ENCODE measurements at regions not wholly inside any gene's neighbourhood (a gene's known extent, or its start where the extent isn't known, plus 50 kb on each side); places are given as distances from the start of the nearest gene placed in this dataset.
"Not testable (repeated sequence)": the region's sequence is repeated elsewhere in the genome, so short reads cannot be mapped to it uniquely, and the experiment has no call there.

DNA sequence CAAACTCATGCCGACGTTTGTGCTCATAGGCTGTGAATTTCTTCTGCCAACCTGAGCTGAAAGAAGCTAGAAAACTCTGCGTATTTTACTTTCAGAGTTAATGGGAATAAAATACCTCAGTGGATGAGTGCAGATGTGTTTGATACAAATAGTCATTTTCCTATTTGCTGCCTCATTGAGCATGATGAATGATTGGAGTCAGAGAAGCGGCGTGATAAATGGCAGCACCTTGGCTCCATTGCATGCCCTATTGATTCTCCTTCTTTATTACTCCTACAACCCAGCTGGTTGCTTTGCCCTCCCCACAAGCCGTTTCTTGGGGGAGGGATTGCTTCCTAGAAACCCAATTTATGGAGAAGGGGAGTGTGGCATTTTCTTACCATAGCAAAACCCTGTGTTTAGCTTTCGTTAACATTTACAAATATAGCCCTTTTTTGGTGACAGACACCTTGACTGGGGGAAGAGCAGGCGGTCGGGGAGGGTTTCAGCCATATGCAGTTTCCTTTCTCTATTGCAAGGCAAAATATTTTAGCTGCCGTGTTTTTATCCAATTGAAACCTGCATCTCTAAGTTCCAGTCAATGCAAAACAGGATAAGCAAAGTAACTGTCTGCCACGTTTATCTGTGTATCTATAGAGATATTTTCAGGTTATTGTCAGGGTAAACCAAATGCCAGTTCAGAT lies 93.1 kb upstream of the TBCA start:
- no peak for DNase-seq (ENCODE audit: low read depth)

DNA sequence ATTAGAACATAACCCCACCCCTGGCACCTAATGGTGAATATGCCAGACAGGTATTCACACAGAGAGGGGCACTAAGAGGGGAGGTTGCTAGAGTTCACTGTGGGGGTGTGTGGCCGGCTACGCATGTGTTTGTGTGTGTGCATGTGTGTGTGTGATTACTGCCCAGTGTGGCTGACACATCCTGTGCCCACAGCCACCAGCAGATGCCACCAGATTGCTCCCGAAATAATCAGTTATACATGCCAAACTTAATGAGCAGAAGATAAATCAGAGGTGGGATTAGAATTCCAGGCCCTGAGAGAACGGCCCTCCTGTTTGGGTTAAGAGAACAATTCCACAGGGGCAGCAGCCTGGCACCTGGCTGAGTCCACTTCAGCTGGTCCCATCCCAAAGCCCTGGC lies 91.8 kb upstream of the TBCA start:
- no peak for DNase-seq (ENCODE audit: low read depth)

DNA sequence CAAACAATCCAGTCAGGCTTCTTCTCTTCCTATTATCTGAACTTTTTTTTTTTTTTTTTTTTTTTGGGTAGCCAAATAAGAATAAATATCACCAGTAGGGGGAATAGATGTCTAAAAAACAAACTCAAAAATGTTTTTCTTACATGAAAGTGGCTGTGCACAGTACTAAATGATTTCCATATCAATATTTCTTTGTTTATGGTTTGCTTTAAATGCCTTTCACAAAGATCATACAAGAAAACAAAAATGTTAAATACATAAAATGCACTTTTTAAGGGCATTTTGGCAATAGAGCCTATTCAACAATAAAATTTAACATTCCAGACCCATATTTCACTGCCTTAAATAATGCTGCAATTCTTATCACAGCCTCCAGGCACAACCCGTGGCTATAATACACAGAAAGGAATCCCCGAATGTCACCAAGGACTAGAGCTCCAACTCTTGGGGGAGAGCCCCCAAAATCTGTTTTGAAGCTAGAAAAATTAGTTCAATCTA lies 91.1 kb upstream of the TBCA start:
- no peak for DNase-seq (ENCODE audit: low read depth)

GRCh38 chr5:77866198-77866597 lies 90.1 kb upstream of the TBCA start:
- DNase-seq (ENCODE audit: low read depth), result no peak

DNA sequence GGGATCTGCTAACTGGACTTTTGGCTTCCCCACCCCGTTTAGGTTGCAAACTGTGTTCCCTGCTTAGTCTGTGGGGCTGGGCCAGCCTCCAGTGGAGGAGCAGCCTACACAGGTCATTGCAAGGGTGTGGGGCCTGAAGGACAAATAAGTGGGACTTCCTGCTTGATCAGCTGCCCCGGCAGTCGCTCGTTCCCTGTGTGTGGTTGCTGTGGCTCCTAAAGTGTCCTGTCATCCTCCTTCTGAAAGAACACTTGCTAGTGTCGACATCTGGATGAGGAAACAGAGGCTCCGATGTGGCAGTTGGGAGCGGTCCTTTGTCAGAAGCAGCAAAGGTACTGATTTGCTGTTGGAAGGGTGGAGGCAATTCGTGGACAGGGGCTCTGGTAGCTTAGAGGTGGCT lies 88.9 kb upstream of the TBCA start:
- no peak for DNase-seq (ENCODE audit: low read depth)

DNA sequence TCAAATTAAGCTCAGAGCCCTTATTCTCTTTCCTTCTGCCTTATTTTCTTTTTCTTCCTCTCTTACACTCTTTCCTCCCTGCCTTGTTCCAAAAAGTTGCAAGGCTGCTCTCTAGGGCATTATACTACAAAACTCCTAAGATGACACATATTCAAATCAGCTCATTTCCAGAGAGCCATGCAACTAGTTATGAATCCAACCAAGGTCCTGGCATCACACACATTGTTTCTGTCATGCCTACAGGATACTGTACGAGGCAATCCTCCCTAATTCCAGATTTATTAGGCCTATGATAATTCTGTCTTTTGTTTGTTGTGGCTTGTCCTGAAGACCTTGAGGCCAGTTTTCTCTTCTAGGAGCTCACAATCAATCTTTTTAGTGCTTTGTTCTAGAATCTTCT lies 87.0 kb upstream of the TBCA start:
- DNase-seq (ENCODE audit: low read depth), result no peak

DNA sequence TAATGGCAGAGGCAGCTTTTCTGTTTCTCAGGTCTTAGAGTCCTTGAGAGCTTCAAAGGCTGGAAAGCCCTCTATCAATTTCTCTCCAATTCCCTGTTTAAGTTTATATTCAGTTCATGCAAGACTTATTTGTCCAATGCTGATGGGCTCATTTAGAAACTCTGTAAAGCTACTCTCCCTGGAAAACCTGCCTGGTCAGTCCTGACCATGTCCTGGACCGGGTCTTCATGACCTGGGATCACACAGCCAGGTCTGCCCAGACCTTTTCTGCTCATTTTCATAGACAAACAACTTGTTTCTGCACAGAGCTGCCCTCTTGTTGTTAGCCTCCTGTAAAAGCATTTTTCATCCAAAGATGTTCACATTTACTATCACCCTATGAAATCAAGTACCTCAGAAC lies 85.4 kb upstream of the TBCA start:
- DNase-seq (ENCODE audit: low read depth), result no peak

DNA sequence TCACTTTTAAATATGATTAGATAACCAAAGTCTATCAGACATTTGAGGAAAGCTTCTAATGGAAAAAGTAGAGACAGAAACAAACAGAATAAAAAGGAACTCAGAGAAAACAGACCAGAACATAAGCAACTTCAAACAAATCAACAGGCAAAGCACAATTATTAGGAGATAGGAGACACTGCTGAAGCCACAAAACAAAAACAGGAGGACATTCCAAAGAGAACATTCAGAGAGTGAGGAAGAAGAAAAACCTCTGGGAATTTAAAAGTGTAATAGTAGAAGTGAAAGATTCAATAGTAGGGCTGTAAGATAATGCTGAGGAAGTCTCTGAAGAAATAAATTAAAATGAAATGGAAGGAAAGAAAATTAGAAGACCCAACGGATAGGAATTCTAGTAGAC lies 83.2 kb upstream of the TBCA start:
- DNase-seq (ENCODE audit: low read depth), result no peak

DNA sequence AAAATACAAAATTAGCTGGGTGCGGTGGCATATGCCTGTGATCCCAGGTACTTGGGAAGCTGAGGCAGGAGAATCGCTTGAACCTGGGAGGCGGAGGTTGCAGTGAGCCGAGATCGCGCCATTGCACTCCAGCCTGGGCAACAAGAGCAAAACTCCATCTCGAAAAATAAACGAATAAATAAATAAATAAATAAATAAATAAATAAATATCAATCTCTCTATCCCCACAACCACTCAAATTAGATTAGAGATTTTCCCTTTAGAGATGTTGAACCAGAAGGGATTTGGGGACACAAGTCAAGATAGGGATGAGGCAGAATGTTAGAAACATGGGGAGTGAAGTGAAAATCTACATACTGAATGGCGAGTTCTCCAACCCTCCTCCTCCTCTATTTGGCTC lies 82.5 kb upstream of the TBCA start:
- not testable (repeated sequence) for DNase-seq (ENCODE audit: low read depth)

DNA sequence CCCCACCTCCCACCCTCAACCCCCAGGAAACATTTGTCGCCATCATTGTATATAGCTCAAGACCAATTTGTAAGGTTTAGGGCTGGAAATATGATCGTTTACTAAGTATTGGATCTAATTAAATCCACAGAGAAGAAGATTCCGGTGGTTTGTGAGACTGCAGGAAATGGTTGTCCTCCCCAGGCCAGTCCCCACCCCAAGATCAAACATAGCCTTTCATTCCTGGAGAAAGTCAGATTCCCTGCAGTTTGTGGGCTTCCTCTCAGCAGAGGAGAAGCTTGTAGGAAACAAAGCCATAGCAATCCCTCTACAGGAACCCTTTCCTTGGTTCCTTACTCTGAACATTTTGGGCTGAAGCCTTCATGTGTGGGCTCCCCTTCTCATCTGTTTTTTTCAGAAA lies 79.2 kb upstream of the TBCA start:
- no peak for DNase-seq (ENCODE audit: low read depth)

DNA sequence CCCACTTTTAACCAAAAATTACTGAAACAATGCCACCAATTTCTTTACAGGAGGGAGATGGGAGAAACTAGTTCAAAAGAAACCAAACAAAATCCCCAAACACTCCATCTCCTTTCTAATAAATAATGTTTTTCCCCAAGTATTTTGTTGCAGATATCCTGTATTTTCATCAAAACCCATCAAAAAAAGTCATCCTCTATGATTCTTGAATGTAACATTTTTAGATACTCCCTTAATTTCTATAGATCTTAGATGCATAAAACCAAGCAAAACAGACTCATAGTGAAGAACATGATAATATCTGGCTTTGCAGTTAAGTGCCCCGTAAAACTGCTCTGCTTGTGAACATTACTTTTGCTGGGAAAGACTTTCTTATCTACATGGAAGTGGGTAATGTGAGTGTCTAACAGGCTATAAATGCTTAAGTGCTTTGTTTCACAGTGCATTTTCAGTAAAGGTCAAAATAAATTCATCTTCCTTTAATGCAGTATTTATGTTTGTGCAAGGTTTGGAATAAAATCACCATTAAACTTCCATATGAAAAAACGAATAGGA lies 77.3 kb upstream of the TBCA start:
- no peak for DNase-seq (ENCODE audit: low read depth)

DNA sequence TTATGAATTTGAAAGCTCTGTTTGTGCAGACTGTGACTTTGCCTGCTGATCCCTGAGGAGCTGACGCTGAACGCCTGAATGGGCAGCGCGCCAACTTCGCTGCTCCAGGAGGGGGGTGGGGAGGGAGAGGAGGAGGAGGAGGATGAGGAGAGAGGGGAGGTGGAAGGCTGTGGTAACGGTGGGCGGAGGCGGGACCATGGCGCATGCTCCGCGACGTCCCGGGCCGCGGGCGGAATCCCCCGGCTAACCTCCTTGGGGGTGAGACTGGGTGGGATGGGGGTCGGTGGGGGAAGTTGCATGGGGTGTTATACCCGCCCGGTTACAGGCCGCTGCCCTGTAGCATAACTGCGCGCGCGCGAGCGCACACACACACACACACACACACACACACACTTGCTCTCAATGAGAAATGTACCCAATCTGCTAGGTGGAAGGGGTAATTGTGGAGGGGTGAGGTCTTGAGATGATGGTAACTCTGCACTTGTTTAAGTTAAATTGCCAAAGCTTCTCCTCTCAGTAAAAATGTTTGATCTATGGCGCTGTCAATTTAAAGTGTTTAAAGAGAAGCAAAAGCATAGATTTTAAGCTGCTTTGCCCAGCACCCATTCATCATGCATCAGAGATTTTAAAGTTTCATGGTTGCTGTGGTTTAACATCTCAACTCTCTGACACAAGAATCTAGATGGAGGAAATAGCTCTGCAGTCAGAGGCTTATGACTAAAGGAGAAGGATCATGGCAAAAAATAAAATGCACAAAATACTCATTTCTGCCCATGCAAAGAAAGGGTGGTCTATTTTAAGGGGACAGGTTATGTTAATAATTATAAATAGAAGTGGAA lies 76.6 kb upstream of the TBCA start:
- DNase-seq (ENCODE audit: low read depth), result peak; percentile 64

DNA sequence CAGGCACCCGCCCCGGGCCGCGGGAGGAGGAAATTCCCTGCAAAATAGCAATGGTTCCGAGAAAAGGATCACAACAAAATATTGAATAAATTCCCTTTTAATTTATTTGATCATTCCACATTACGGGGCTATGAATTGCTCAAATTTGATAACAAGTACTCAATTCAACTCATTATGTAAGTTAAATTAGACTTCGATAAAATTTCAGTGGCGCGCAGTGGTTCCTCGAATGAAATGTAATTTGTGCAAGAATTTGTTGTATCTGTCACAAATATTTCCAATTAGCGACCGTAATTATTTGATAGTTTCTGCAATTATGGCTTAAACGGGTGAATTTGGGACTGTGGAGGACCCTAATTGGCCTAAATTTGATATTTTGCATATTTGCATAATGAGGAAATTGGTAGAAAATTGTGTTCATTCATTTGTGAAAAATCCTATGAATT lies 76.0 kb upstream of the TBCA start:
- no peak for DNase-seq (ENCODE audit: low read depth)

DNA sequence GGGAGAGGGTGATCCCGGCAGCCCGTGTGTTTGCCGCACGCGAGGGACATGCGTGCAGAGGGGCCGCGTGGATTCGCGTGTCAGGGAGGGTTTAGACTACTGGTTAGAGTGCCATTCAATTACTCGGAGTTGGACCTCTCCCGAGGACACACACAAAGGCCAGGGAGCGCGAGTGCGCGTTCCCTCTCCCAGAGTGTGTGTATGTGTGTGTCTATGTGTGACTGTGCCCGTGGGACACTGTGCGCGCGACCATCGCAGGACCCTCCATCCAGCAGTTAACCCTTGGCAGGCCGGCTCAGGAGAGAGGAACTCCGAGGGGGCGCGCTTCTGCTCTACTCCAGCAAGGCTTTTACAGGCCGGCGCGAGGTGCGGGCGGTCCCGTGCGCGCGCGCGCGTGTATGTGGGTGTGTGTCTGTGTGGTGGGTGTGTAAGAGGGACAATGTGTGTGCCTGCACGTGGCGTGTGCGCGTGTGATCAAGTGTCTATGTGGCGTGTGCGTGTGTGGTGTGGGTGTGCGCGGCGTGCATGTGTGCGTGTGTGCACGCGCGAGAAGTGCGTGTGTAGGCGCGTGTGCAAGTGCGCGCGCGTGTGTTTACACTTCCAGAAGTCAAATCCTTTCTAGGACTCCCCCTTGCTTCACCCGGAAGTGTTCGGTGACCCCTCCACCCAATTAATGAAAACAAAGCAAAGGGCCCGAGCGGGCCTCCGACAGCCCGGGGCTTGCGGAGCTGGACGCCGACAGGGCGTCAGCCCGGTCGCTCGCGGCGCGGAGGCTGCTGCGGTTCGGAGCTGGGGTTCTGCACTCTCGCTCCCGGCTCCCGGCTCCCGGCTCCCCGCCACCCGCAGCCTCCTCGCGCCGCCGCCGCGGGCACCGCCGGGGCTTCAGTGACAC lies 75.3 kb upstream of the TBCA start:
- no peak for DNase-seq (ENCODE audit: low read depth)

- no peak for DNase-seq (ENCODE audit: low read depth)
Observed at GRCh38 chr5:77850536-77851175, 74.5 kb upstream of the TBCA start.

DNA sequence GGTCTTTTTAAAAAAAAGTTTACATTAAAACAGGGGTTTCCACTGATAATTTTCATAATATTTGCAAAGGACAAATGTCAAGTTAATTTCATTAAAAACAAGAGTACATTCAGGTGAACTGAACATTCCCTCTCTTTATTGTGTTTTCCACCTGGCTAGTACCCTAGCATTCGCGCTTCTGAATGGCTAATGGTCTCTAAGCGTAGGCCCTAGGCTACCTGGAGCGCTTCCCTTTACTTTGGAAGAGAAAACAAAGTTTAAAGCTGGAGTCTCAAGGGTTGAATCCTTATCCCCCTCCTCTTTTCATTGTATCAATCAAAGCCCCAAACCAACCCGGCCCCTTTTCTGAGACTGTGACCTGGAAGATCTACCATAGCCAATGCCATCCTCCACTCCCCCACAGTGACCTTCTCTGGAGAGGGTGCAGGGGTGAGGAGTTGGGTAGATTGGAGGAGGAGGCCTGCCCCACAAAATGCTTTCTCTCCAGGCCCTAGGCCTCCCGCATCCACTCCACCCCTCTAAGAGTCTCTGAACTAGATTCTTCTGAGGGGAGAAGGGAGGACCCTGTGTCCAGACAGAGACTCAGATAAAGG lies 73.3 kb upstream of the TBCA start:
- no peak for DNase-seq (ENCODE audit: low read depth)

GRCh38 chr5:77847814-77848290 lies 71.7 kb upstream of the TBCA start:
- DNase-seq (ENCODE audit: low read depth), result no peak

GRCh38 chr5:77847129-77847460 lies 71.0 kb upstream of the TBCA start:
- no peak for DNase-seq (ENCODE audit: low read depth)

GRCh38 chr5:77846422-77847128 lies 70.4 kb upstream of the TBCA start:
- no peak for DNase-seq (ENCODE audit: low read depth)

DNA sequence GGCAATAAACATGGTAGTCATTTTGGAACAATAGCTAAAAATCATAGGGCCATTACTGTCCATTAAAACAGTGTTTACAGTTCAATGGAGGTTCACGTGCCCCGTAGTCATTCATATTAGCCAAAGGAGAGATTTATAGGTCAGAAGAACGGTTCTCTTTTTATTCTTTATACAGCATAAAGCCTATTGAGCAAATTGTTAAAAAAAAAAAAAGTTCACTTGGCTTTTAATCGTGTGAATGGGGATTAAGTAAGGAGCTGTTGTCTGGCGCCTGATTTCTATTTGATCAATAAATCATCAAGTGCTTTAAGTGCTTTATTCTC lies 69.1 kb upstream of the TBCA start:
- DNase-seq (ENCODE audit: low read depth), result no peak

All from CMK (cell line).